SK-N-SH treated with all-trans-retinoic acid at 6 μM for 48 hours (cell line): ENCODE measurements at regions not wholly inside any gene's neighbourhood (a gene's known extent, or its start where the extent isn't known, plus 50 kb on each side); places are given as distances from the start of the nearest gene placed in this dataset.

Source experiments
- ATAC-seq: fragments of 200-7000 bp; cut with Tn5 transposase; 3 replicates; pipeline ENCODE4 v1.9.1; 2020; ENCODE audit warnings: mild to moderate bottlenecking, moderate library complexity
- ARNTL ChIP-seq: fragments of 450-650 bp; formaldehyde crosslinking; IDR thresholded peaks from 2 replicates; pipeline ENCODE4 v1.5.0; 2020; ENCODE audit warnings: low read depth, mild to moderate bottlenecking, moderate library complexity, borderline replicate concordance
- CREB5 ChIP-seq: fragments of 250-450 bp; sonication (Bioruptor Pico); IDR thresholded peaks from 2 replicates; pipeline ENCODE4 v1.5.1; 2020; ENCODE audit warnings: low read depth, mild to moderate bottlenecking, moderate library complexity
- CSDC2 ChIP-seq: fragments of 250-450 bp; sonication (Bioruptor Pico); IDR thresholded peaks from 2 replicates; pipeline ENCODE4 v1.5.0; 2020; ENCODE audit warnings: mild to moderate bottlenecking, moderate library complexity
- ESRRG ChIP-seq: fragments of 250-450 bp; sonication (Bioruptor Pico); IDR thresholded peaks from 2 replicates; pipeline ENCODE4 v1.6.1; 2021; ENCODE audit warnings: mild to moderate bottlenecking
- GLIS3 ChIP-seq: fragments of 250-450 bp; sonication (Bioruptor Pico); IDR thresholded peaks from 2 replicates; pipeline ENCODE4 v1.5.0; 2020; ENCODE audit warnings: mild to moderate bottlenecking, moderate library complexity
- ISL1 ChIP-seq: fragments of 250-450 bp; sonication (Bioruptor Pico); IDR thresholded peaks from 2 replicates; pipeline ENCODE4 v2.1.2; 2022; ENCODE audit warnings: mild to moderate bottlenecking, moderate library complexity
- OSR1 ChIP-seq: fragments of 250-450 bp; sonication (Bioruptor Pico); IDR thresholded peaks from 2 replicates; pipeline ENCODE4 v1.8.0; 2022; ENCODE audit warnings: moderate library complexity, mild to moderate bottlenecking, inconsistent platforms
- PATZ1 ChIP-seq: fragments of 250-450 bp; sonication (Bioruptor Pico); IDR thresholded peaks from 2 replicates; pipeline ENCODE4 v1.8.0; 2020; ENCODE audit warnings: mild to moderate bottlenecking, moderate library complexity, borderline replicate concordance
- PPARA ChIP-seq: fragments of 250-450 bp; sonication (Bioruptor Pico); IDR thresholded peaks from 2 replicates; pipeline ENCODE4 v1.5.0; 2020; ENCODE audit warnings: mild to moderate bottlenecking, borderline replicate concordance
- RARB ChIP-seq: fragments of 250-450 bp; sonication (Bioruptor Pico); IDR thresholded peaks from 2 replicates; pipeline ENCODE4 v1.8.0; 2021; ENCODE audit warnings: mild to moderate bottlenecking, moderate library complexity
- SNAI2 ChIP-seq: fragments of 250-450 bp; sonication (Bioruptor Pico); IDR thresholded peaks from 2 replicates; pipeline ENCODE4 v1.5.0; 2020; ENCODE audit warnings: mild to moderate bottlenecking, moderate library complexity
- TCF4 ChIP-seq: fragments of 250-450 bp; sonication (Bioruptor Pico); IDR thresholded peaks from 2 replicates; pipeline ENCODE4 v1.8.0; 2021; ENCODE audit warnings: mild to moderate bottlenecking, moderate library complexity, borderline replicate concordance
- TOX ChIP-seq: fragments of 250-450 bp; sonication (Bioruptor Pico); IDR thresholded peaks from 2 replicates; pipeline ENCODE4 v1.8.0; 2021; ENCODE audit warnings: mild to moderate bottlenecking, moderate library complexity, borderline replicate concordance
- TSHZ2 ChIP-seq: fragments of 250-450 bp; sonication (Bioruptor Pico); IDR thresholded peaks from 2 replicates; pipeline ENCODE4 v1.5.0; 2020; ENCODE audit warnings: mild to moderate bottlenecking, moderate library complexity
- ZFP3 ChIP-seq: fragments of 250-450 bp; sonication (Bioruptor Pico); IDR thresholded peaks from 2 replicates; pipeline ENCODE4 v1.5.0; 2020; ENCODE audit warnings: mild to moderate bottlenecking, moderate library complexity
- ZFP30 ChIP-seq: fragments of 450-650 bp; formaldehyde crosslinking; IDR thresholded peaks from 2 replicates; pipeline ENCODE4 v1.5.0; 2022; ENCODE audit warnings: mild to moderate bottlenecking, moderate library complexity
- ZNF565 ChIP-seq: fragments of 450-650 bp; formaldehyde crosslinking; conservative IDR thresholded peaks from 2 replicates; pipeline ENCODE4 v1.5.0; 2020; ENCODE audit warnings: low read depth, mild to moderate bottlenecking, moderate library complexity
- ZNF70 ChIP-seq: fragments of 450-650 bp; formaldehyde crosslinking; IDR thresholded peaks from 2 replicates; pipeline ENCODE4 v1.5.0; 2020; ENCODE audit warnings: mild to moderate bottlenecking, moderate library complexity
- ZNF8 ChIP-seq: fragments of 450-650 bp; formaldehyde crosslinking; IDR thresholded peaks from 2 replicates; pipeline ENCODE4 v1.5.0; 2020; ENCODE audit warnings: mild to moderate bottlenecking, moderate library complexity

GRCh38 chr2:196360650-196361049 is 189.3 kb upstream of the STK17B start:
- no peak for ATAC-seq
- TF ChIP-seq PATZ1 (no peak), PPARA (CRISPR knock-in tag) (no peak), ARNTL (CRISPR knock-in tag) (no peak)

GRCh38 chr2:196361606-196362326 is 190.4 kb upstream of the STK17B start:
- TF ChIP-seq TOX (CRISPR knock-in tag) (no peak), ESRRG (CRISPR knock-in tag) (no peak), CSDC2 (CRISPR knock-in tag) (no peak), RARB (CRISPR knock-in tag) (no peak), TSHZ2 (CRISPR knock-in tag) (no peak), PATZ1 (no peak), ZNF8 (CRISPR knock-in tag) (no peak), SNAI2 (no peak), OSR1 (CRISPR knock-in tag) (no peak), ARNTL (CRISPR knock-in tag) (no peak), ZNF565 (CRISPR knock-in tag) (no peak), PPARA (CRISPR knock-in tag) (no peak), ZFP30 (no peak), GLIS3 (no peak)
- ATAC-seq: no peak

- TF ChIP-seq TSHZ2 (CRISPR knock-in tag): no peak
- no peak for TF ChIP-seq ESRRG (CRISPR knock-in tag)
- TF ChIP-seq ZNF565 (CRISPR knock-in tag): no peak
- TF ChIP-seq CREB5: no peak
- no peak for TF ChIP-seq TCF4
- no peak for TF ChIP-seq OSR1 (CRISPR knock-in tag)
- no peak for TF ChIP-seq ZNF70 (CRISPR knock-in tag)
- no peak for TF ChIP-seq CSDC2 (CRISPR knock-in tag)
- TF ChIP-seq ARNTL (CRISPR knock-in tag): no peak
- TF ChIP-seq RARB (CRISPR knock-in tag): no peak
- no peak for TF ChIP-seq ZFP3 (CRISPR knock-in tag)
- TF ChIP-seq ISL1: no peak
- TF ChIP-seq SNAI2: no peak
- no peak for ATAC-seq
These were observed 191.7 kb upstream of the STK17B start for GRCh38 chr2:196362973-196363549.
